Kidney epithelial cell (primary cell): ENCODE measurements at regions not wholly inside any gene's neighbourhood (a gene's known extent, or its start where the extent isn't known, plus 50 kb on each side); places are given as distances from the start of the nearest gene placed in this dataset.

ENCODE experiments used
- DNase-seq: peaks from one replicate; pipeline ENCODE4 v3.0.0-alpha.2; 2010; ENCODE audit warnings: low read depth
- H3K27me3 ChIP-seq: 2 replicates; pipeline ENCODE4 v1.6.0; 2011; ENCODE audit warnings: low read length; ENCODE audit not compliant: control insufficient read depth, insufficient read depth
- H3K36me3 ChIP-seq: 2 replicates; pipeline ENCODE4 v1.5.1; 2011; ENCODE audit warnings: low read length; ENCODE audit not compliant: control insufficient read depth, insufficient read depth
- H3K4me3 ChIP-seq: 2 replicates; pipeline ENCODE4 v1.5.1; 2011; ENCODE audit warnings: low read depth, mild to moderate bottlenecking, control low read depth, low read length
- CTCF ChIP-seq: IDR thresholded peaks from 2 replicates; pipeline ENCODE4 v1.5.1; 2011; ENCODE audit warnings: mild to moderate bottlenecking, moderate library complexity, low read length, control low read depth, inconsistent platforms; ENCODE audit not compliant: insufficient read depth, poor library complexity, severe bottlenecking

- Histone ChIP-seq H3K27me3 (no peaks in the 10 kb centered on the region), H3K4me3 (no peak overlapping the region), H3K36me3 (no peaks in the 10 kb centered on the region)
- no peak for DNase-seq
- TF ChIP-seq CTCF: no peak
These were observed 170.2 kb upstream of the CDYL start for GRCh38 chr6:4606016-4606415.

DNA sequence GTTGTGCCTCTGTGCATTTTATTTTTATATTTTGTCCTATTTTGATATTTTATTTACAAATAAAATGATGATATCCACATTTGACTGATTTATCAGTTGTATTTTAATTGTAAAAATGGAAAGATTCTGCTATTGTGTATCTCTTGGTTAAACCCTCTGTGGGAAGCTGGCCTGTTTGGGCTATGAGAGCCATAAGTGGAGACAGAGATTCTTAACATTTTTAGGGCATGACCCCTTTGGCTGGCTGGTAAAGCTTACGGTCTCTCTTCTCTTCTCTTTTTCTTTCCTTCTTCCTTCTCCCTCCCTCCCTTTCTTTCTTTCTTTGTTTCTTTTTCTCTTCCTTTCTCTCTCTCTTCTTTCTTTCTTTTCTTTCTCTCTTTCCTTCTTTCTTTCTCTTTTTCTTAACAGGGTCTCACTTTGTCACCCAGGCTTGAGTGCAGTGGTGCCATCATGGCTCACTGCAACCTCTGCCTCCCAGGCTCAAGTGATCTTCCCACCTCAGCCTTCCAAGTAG is 172.3 kb upstream of the CDYL start:
- no peak for TF ChIP-seq CTCF
- no peak for DNase-seq
- no peak overlapping the region for H3K4me3 ChIP-seq
- no peaks in the 10 kb centered on the region for H3K27me3 ChIP-seq
- H3K36me3 ChIP-seq: no peaks in the 10 kb centered on the region

DNA sequence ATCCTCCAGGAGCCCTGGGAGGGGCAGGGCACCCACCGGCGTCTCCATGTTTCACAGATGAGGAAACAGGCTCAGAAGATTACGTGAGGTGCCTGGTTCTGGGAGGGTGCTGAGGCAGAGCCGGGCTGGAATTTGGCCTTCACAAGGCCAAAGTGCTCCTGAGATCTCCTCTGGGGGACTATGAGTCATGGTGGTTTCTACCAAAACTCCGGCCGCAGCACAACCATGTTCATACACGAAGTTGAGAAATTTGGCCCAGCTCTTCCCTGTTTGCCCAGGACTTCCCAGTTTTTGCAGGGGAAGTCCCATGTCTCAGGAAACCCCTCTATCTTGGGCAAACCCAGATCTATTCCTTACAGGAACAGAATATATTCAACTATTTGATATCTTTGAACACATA is 172.9 kb upstream of the CDYL start:
- H3K36me3 ChIP-seq: no peaks in the 10 kb centered on the region
- no peak overlapping the region for H3K4me3 ChIP-seq
- H3K27me3 ChIP-seq: no peaks in the 10 kb centered on the region
- no peak for TF ChIP-seq CTCF
- no peak for DNase-seq

DNA sequence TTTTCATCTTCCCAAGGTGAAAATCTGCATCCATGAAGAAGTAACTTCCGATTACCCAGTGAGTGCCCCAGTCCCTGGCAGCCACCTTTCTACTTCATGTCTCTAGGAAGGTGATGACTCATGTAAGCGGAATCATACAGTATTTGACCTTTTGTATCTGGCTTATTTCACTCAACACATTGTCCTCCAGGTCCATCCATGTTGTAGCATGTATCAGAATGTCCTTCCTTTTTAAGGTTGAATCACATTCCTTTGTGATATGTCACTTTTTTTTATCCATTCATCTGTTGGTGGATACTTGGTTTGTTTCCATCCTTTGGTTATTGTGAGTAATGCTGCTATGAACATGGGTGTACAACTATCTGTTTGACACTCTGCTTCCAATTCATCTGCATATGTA is 176.3 kb upstream of the CDYL start:
- Histone ChIP-seq H3K36me3 (no peaks in the 10 kb centered on the region), H3K27me3 (no peaks in the 10 kb centered on the region), H3K4me3 (no peak overlapping the region)
- DNase-seq: peak; percentile 38
- no peak for TF ChIP-seq CTCF

- no peak for TF ChIP-seq CTCF
- DNase-seq: no peak
- Histone ChIP-seq H3K27me3 (no peaks in the 10 kb centered on the region), H3K4me3 (no peak overlapping the region), H3K36me3 (no peaks in the 10 kb centered on the region)
These were observed 177.7 kb upstream of the CDYL start for GRCh38 chr6:4598384-4598995.

GRCh38 chr6:4593951-4594350 is 182.3 kb upstream of the CDYL start:
- H3K4me3 ChIP-seq: no peak overlapping the region
- H3K36me3 ChIP-seq: no peaks in the 10 kb centered on the region
- DNase-seq: no peak
- TF ChIP-seq CTCF: no peak
- H3K27me3 ChIP-seq: no peaks in the 10 kb centered on the region
